ENCODE measurements at regions not wholly inside any gene's neighbourhood (a gene's known extent, or its start where the extent isn't known, plus 50 kb on each side); places are given as distances from the start of the nearest gene placed in this dataset.

GRCh38 chr2:156031121-156031520 lies 301.4 kb downstream of the NR4A2 start:
- H3K9me3 Mint-ChIP-seq: no peaks in the 10 kb centered on the region; a peak in 1 of 5 replicates
- H3K36me3 Mint-ChIP-seq (ENCODE audit: insufficient read depth in 1 of 3, low read depth in 3 of 3): no peaks in the 10 kb centered on the region
- TF ChIP-seq CTCF (conservative IDR thresholded peaks at IDR 0.05): no peak

More at GRCh38 chr2:156031121-156031520, 301.4 kb downstream of the NR4A2 start:
- Histone ChIP-seq H3K9ac (ENCODE audit: extremely low read depth, insufficient read length, low read length) (no peak overlapping the region), H3K79me2 (ENCODE audit: insufficient read depth, low read length) (no peaks in the 10 kb centered on the region), H3K23ac (ENCODE audit: insufficient read length, low read depth, low read length) (no peak overlapping the region), H3K18ac (ENCODE audit: insufficient read length, low read depth, low read length) (no peak overlapping the region), H4K20me1 (ENCODE audit: control insufficient read depth, insufficient read depth, insufficient read length) (no peaks in the 10 kb centered on the region), H2BK15ac (ENCODE audit: low read depth, low read length) (no peak overlapping the region), H3K14ac (ENCODE audit: insufficient read depth, low read length) (no peak overlapping the region), H3K4me2 (ENCODE audit: insufficient read depth, insufficient read length, low read length) (no peak overlapping the region), H3K56ac (ENCODE audit: insufficient read length, low read depth, low read length) (no peak overlapping the region), H2AK5ac (ENCODE audit: insufficient read length, low read length) (no peak overlapping the region), H2AFZ (ENCODE audit: low read length) (no peak overlapping the region), H2BK120ac (ENCODE audit: low read depth, low read length, poor library complexity, severe bottlenecking) (no peak overlapping the region), H2BK12ac (ENCODE audit: insufficient read length, low read depth, low read length) (no peak overlapping the region), H4K91ac (ENCODE audit: insufficient read length, low read depth, low read length) (no peak overlapping the region), H3K4ac (ENCODE audit: low read depth, low read length) (no peak overlapping the region), H3K9me3 (ENCODE audit: control insufficient read depth, low read depth, low read length) (no peaks in the 10 kb centered on the region), H3K23me2 (ENCODE audit: insufficient read length, low read depth, low read length, poor library complexity, severe bottlenecking) (no peaks in the 10 kb centered on the region), H3K27ac (ENCODE audit: insufficient read length, low read depth, low read length) (no peak overlapping the region), H3T11ph (ENCODE audit: low read length) (no peak overlapping the region), H2BK20ac (ENCODE audit: low read depth, low read length, poor library complexity, severe bottlenecking) (no peak overlapping the region), H4K8ac (replicated peaks; ENCODE audit: insufficient read length, low read depth, low read length) (no peak overlapping the region), H3K79me1 (ENCODE audit: insufficient read depth, low read depth, low read length, poor library complexity, severe bottlenecking) (no peaks in the 10 kb centered on the region), H4K5ac (ENCODE audit: insufficient read length, low read depth, low read length) (no peak overlapping the region), H2BK5ac (ENCODE audit: insufficient read length, low read length) (no peak overlapping the region), H3K27me3 (ENCODE audit: insufficient read depth, low read length) (no peaks in the 10 kb centered on the region), H3K4me1 (ENCODE audit: insufficient read depth, low read length) (no peaks in the 10 kb centered on the region; the same call in 1 of the 2 replicates)
- DNase-seq: no peak
- H3K4me3 Mint-ChIP-seq: no peak overlapping the region
- H3K27ac Mint-ChIP-seq: no peak overlapping the region
- H3K27me3 Mint-ChIP-seq (ENCODE audit: low read depth): no peaks in the 10 kb centered on the region
- H3K4me1 Mint-ChIP-seq: peaks cover 0 to 5% of the 10 kb centered on the region in 2 experiments; a peak in 2 of 4 replicates
- no CpG with 5 or more reads among the region's 3 CpGs for WGBS (ENCODE audit: extremely low coverage, insufficient read length, low lambda C conversion rate)

All from H9 (cell line).